ENCODE measurements at regions not wholly inside any gene's neighbourhood (a gene's known extent, or its start where the extent isn't known, plus 50 kb on each side); places are given as distances from the start of the nearest gene placed in this dataset.

GRCh38 chr17:36661047-36661666 is 59.8 kb downstream of the MRM1 start:
- no peak for DNase-seq (ENCODE audit: low spot score)

- DNase-seq (ENCODE audit: low spot score), result no peak
These were observed 60.3 kb downstream of the MRM1 start for GRCh38 chr17:36661688-36662087.

- no peak for DNase-seq (ENCODE audit: low spot score)
These were observed 64.0 kb downstream of the MRM1 start for GRCh38 chr17:36665417-36665816.

GRCh38 chr17:36667922-36668321 is 66.5 kb downstream of the MRM1 start:
- DNase-seq (ENCODE audit: low spot score), result no peak

GRCh38 chr17:36668824-36669223 is 67.4 kb downstream of the MRM1 start:
- no peak for DNase-seq (ENCODE audit: low spot score)

- no peak for DNase-seq (ENCODE audit: low spot score)
These were observed 69.8 kb downstream of the MRM1 start for GRCh38 chr17:36671144-36671543.

GRCh38 chr17:36672403-36672918 is 71.1 kb downstream of the MRM1 start:
- no peak for DNase-seq (ENCODE audit: low spot score)

GRCh38 chr17:36673068-36673467 is 71.7 kb downstream of the MRM1 start:
- DNase-seq (ENCODE audit: low spot score), result no peak

GRCh38 chr17:36673637-36674277 is 72.4 kb downstream of the MRM1 start:
- no peak for DNase-seq (ENCODE audit: low spot score)

- peak; percentile 33 for DNase-seq (ENCODE audit: low spot score)
These were observed 72.9 kb downstream of the MRM1 start for GRCh38 chr17:36674278-36674650.

- peak; percentile 10 for DNase-seq (ENCODE audit: low spot score)
These were observed 73.9 kb downstream of the MRM1 start for GRCh38 chr17:36675250-36675649.

GRCh38 chr17:36675786-36676185 is 74.4 kb downstream of the MRM1 start:
- no peak for DNase-seq (ENCODE audit: low spot score)

GRCh38 chr17:36679815-36680467 is 78.6 kb downstream of the MRM1 start:
- no peak for DNase-seq (ENCODE audit: low spot score)

- DNase-seq (ENCODE audit: low spot score), result no peak
These were observed 79.4 kb downstream of the MRM1 start for GRCh38 chr17:36680701-36681202.

- DNase-seq (ENCODE audit: low spot score), result no peak
These were observed 81.4 kb downstream of the MRM1 start for GRCh38 chr17:36682773-36683172.

- DNase-seq (ENCODE audit: low spot score), result no peak
These were observed 82.0 kb downstream of the MRM1 start for GRCh38 chr17:36683387-36683786.

- DNase-seq (ENCODE audit: low spot score), result no peak
These were observed 82.8 kb downstream of the MRM1 start for GRCh38 chr17:36684134-36684533.

- DNase-seq (ENCODE audit: low spot score), result no peak
These were observed 84.8 kb downstream of the MRM1 start for GRCh38 chr17:36686123-36686669.

GRCh38 chr17:36687736-36688135 is 86.4 kb downstream of the MRM1 start:
- DNase-seq (ENCODE audit: low spot score), result no peak

- DNase-seq (ENCODE audit: low spot score), result no peak
These were observed 87.8 kb downstream of the MRM1 start for GRCh38 chr17:36689089-36689667.

- DNase-seq (ENCODE audit: low spot score), result no peak
These were observed 88.8 kb downstream of the MRM1 start for GRCh38 chr17:36690190-36690589.

GRCh38 chr17:36691606-36692005 is 90.2 kb downstream of the MRM1 start:
- DNase-seq (ENCODE audit: low spot score), result no peak

- no peak for DNase-seq (ENCODE audit: low spot score)
These were observed 93.7 kb downstream of the MRM1 start for GRCh38 chr17:36695082-36695481.
